Endothelial cell of umbilical vein (primary cell): ENCODE measurements at regions not wholly inside any gene's neighbourhood (a gene's known extent, or its start where the extent isn't known, plus 50 kb on each side); places are given as distances from the start of the nearest gene placed in this dataset.

Experiments used
- BruUV-seq: library from RNA; stranded (reverse); fragments of 400-500 nt; replicated peaks from 2 replicates; lab custom pipeline; 2021; lab: Mats Ljungman, UMichigan
- CTCF ChIA-PET: fragments of 300-600, 350-600 bp; sonication (Branson Sonifier 250); formaldehyde crosslinking; loops from one replicate; lab custom pipeline; 2021; ENCODE audit warnings: antibody characterized with exemption, inconsistent platforms; lab: Charles Lee
- POLR2A ChIA-PET: fragments of 300-600, 350-600 bp; sonication (Branson Sonifier 250); formaldehyde crosslinking; loops from one replicate; lab custom pipeline; 2021; ENCODE audit warnings: antibody characterized with exemption, inconsistent platforms; lab: Charles Lee
- DNase-seq: peaks from one replicate; pipeline ENCODE4 v3.0.0-alpha.2; 2011; ENCODE audit warnings: low read depth, low spot score
- FAIRE-seq: peaks from 2 replicates; lab custom pipeline; 2011; peaks lifted over from hg19 to GRCh38; lab: Jason Lieb, UNC
- H2AFZ ChIP-seq: 2 replicates; pipeline ENCODE4 v1.6.0; 2012; ENCODE audit warnings: low read depth, low read length, control low read depth, inconsistent platforms
- H3K27ac ChIP-seq: 2 replicates; pipeline ENCODE4 v1.5.1; 2011; ENCODE audit warnings: low read depth, mild to moderate bottlenecking, control low read depth, low read length, moderate library complexity; ENCODE audit not compliant: insufficient read depth
- H3K27me3 ChIP-seq, 2 experiments: 2 replicates each; pipeline versions ENCODE4 v1.6.0 to v1.6.1; 2011; ENCODE audit warnings: low read length in 2 of 2, mixed read lengths in 1 of 2; ENCODE audit not compliant: control insufficient read depth in 2 of 2, insufficient read depth in 2 of 2
- H3K36me3 ChIP-seq, 2 experiments: 2 replicates in 1 of 2; 3 replicates in 1 of 2; pipeline ENCODE4 v1.5.1; 2011; ENCODE audit warnings: low read length in 2 of 2, mild to moderate bottlenecking in 1 of 2, moderate library complexity in 1 of 2; ENCODE audit not compliant: control insufficient read depth in 2 of 2, insufficient read depth in 2 of 2; ENCODE audit errors: extremely low read depth in 1 of 2
- H3K4me1 ChIP-seq: 3 replicates; pipeline ENCODE4 v1.5.1; 2011; ENCODE audit warnings: mild to moderate bottlenecking, low read length; ENCODE audit not compliant: control insufficient read depth, insufficient read depth; ENCODE audit errors: extremely low read depth
- H3K4me2 ChIP-seq: 2 replicates; pipeline ENCODE4 v1.6.1; 2011; ENCODE audit warnings: low read length, control low read depth, mixed read lengths; ENCODE audit not compliant: insufficient read depth
- H3K4me3 ChIP-seq, 3 experiments: fragments of 200-600 bp in 1 of 3; sonication (generic), shearing (Covaris generic) in 1 of 3; replicated peaks in 1 of 3; 2 replicates each; pipeline ENCODE4 v1.5.1; 2011 to 2016; ENCODE audit warnings: control low read depth in 3 of 3, low read length in 3 of 3, mild to moderate bottlenecking in 2 of 3, inconsistent platforms in 1 of 3, low read depth in 1 of 3, moderate library complexity in 1 of 3; ENCODE audit not compliant: insufficient read depth in 1 of 3
- H3K79me2 ChIP-seq: 2 replicates; pipeline ENCODE4 v1.6.0; 2012; ENCODE audit warnings: low read length, inconsistent platforms; ENCODE audit not compliant: control insufficient read depth, insufficient read depth
- H3K9ac ChIP-seq: replicated peaks from 2 replicates; pipeline ENCODE3; 2011; ENCODE audit warnings: low read length, control low read depth; ENCODE audit not compliant: insufficient read depth; ENCODE audit errors: extremely low read depth
- H3K9me1 ChIP-seq: replicated peaks from 3 replicates; pipeline ENCODE4 v1.6.0; 2011; ENCODE audit warnings: mild to moderate bottlenecking, low read length; ENCODE audit not compliant: control insufficient read depth, insufficient read depth; ENCODE audit errors: extremely low read depth
- H3K9me3 ChIP-seq: replicated peaks from 2 replicates; pipeline ENCODE4 v1.5.1; 2012; ENCODE audit warnings: low read length, inconsistent platforms; ENCODE audit not compliant: control insufficient read depth, insufficient read depth
- H4K20me1 ChIP-seq: replicated peaks from 2 replicates; pipeline ENCODE3; 2011; ENCODE audit warnings: mild to moderate bottlenecking, low read length; ENCODE audit not compliant: control insufficient read depth, insufficient read depth; ENCODE audit errors: extremely low read depth
- CTCF ChIP-seq, 2 donors: IDR thresholded peaks; 1 replicate in 1 of 2; 2 replicates in 1 of 2; pipeline ENCODE4 v1.5.1; 2011; ENCODE audit warnings: low read length in 2 of 2, mild to moderate bottlenecking in 2 of 2, moderate library complexity in 2 of 2, control low read depth in 1 of 2, inconsistent platforms in 1 of 2, low read depth in 1 of 2; ENCODE audit not compliant: insufficient read depth in 1 of 2; ENCODE audit errors: extremely low read depth in 1 of 2
- FOS ChIP-seq: IDR thresholded peaks from 2 replicates; pipeline ENCODE4 v1.6.1; 2011; ENCODE audit warnings: mild to moderate bottlenecking, low read length, moderate library complexity, borderline replicate concordance; ENCODE audit not compliant: insufficient read depth
- GATA2 ChIP-seq: IDR thresholded peaks from 2 replicates; pipeline ENCODE4 v1.7.0; 2011; ENCODE audit warnings: low read depth, mild to moderate bottlenecking, moderate library complexity, mixed read lengths, low read length; ENCODE audit not compliant: insufficient read length, insufficient read depth
- JUN ChIP-seq: IDR thresholded peaks from 2 replicates; pipeline ENCODE4 v1.6.1; 2011; ENCODE audit warnings: borderline replicate concordance, low read depth; ENCODE audit not compliant: insufficient read length, insufficient read depth
- MAX ChIP-seq: IDR thresholded peaks from 2 replicates; pipeline ENCODE4 v1.6.1; 2011; ENCODE audit not compliant: insufficient read depth, insufficient read length
- MYC ChIP-seq: IDR thresholded peaks from one replicate; pipeline ENCODE4 v1.6.1; 2011; ENCODE audit warnings: mild to moderate bottlenecking, low read depth, low read length
- POLR2A ChIP-seq: IDR thresholded peaks from 2 replicates; pipeline ENCODE4 v1.6.1; 2012; ENCODE audit warnings: low read depth, mild to moderate bottlenecking, control low read depth, low read length
- POLR2AphosphoS5 ChIP-seq: IDR thresholded peaks from 2 replicates; pipeline ENCODE4 v1.6.1; 2012; ENCODE audit warnings: low read depth, mild to moderate bottlenecking, control low read depth, low read length, moderate library complexity; ENCODE audit not compliant: insufficient read depth
- dilution Hi-C: fragments of 300-500 bp; cut with MboI; formaldehyde crosslinking; loops from one replicate; pipeline ENCODE4 v1.15.0; 2019; ENCODE audit warnings: low sequenced_read_pairs; ENCODE audit not compliant: extremely low pct_ligation_motif_present
- intact Hi-C: fragments of 100-400 bp; cut with micrococcal nuclease; formaldehyde crosslinking; loops from one replicate; pipeline ENCODE4 v1.10.0; 2022

GRCh38 chr14:30331030-30331429 is 227.9 kb upstream of the G2E3 start:
- no peak for FAIRE-seq

More at GRCh38 chr14:30331030-30331429, 227.9 kb upstream of the G2E3 start:
- Histone ChIP-seq H3K9me1 (no peaks in the 10 kb centered on the region), H4K20me1 (no peaks in the 10 kb centered on the region), H3K4me1 (no peaks in the 10 kb centered on the region), H3K4me2 (no peak overlapping the region), H3K27me3 (no peaks in the 10 kb centered on the region), H3K4me3 (no peak overlapping the region), H3K27ac (no peak overlapping the region), H3K9me3 (no peaks in the 10 kb centered on the region), H3K36me3 (no peaks in the 10 kb centered on the region), H2AFZ (no peak overlapping the region), H3K79me2 (no peaks in the 10 kb centered on the region), H3K9ac (no peak overlapping the region)
- ChIA-PET POLR2A (no interaction called here), CTCF (no interaction called here)
- DNase-seq, result no peak
- dilution Hi-C loops (no loop called here), intact Hi-C loops (no loop called here)
- no TSS peak for BruUV-seq
- TF ChIP-seq FOS (no peak), MAX (no peak), CTCF (IDR thresholded peaks at IDR 0.05; ENCODE audit: extremely low read depth in 1 of 2, insufficient read depth in 1 of 2, low read depth in 1 of 2, low read length in 2 of 2) (no peak), POLR2AphosphoS5 (no peak), JUN (no peak), POLR2A (no peak), GATA2 (no peak), MYC (no peak)
